CD14-positive monocyte (primary cell): ENCODE measurements at regions not wholly inside any gene's neighbourhood (a gene's known extent, or its start where the extent isn't known, plus 50 kb on each side); places are given as distances from the start of the nearest gene placed in this dataset.

ENCODE experiments used
- DNase-seq, 3 donors: peaks; one replicate each; pipeline ENCODE4 v3.0.0-alpha.2; 2011 to 2022
- H2AFZ ChIP-seq: 2 replicates; pipeline ENCODE4 v1.6.0; 2012; ENCODE audit warnings: mild to moderate bottlenecking, low read depth, low read length, inconsistent platforms; ENCODE audit not compliant: insufficient read depth, poor library complexity, severe bottlenecking
- H3K27ac ChIP-seq, 2 donors: 1 replicate in 1 of 2; 2 replicates in 1 of 2; pipeline ENCODE4 v1.5.1; 2012 to 2013; ENCODE audit warnings: low read length in 2 of 2, control low read depth in 1 of 2, inconsistent platforms in 1 of 2, low read depth in 1 of 2, mild to moderate bottlenecking in 1 of 2
- H3K27me3 ChIP-seq, 2 donors: one replicate each; pipeline versions ENCODE4 v1.6.0 to v1.6.1; 2011 to 2013; ENCODE audit warnings: low read length in 2 of 2; ENCODE audit not compliant: control insufficient read depth in 2 of 2, insufficient read depth in 2 of 2
- H3K36me3 ChIP-seq, 2 donors: replicated peaks in 1 of 2; 1 replicate in 1 of 2; 2 replicates in 1 of 2; pipeline versions ENCODE4 v1.5.1 to v1.6.1; 2012 to 2013; ENCODE audit warnings: low read length in 2 of 2, control low read depth in 1 of 2, inconsistent platforms in 1 of 2, mild to moderate bottlenecking in 1 of 2; ENCODE audit not compliant: insufficient read depth in 2 of 2, control insufficient read depth in 1 of 2
- H3K4me1 ChIP-seq, 2 donors: 1 replicate in 1 of 2; 2 replicates in 1 of 2; pipeline versions ENCODE4 v1.5.1 to v1.6.1; 2012 to 2013; ENCODE audit warnings: low read length in 2 of 2, control low read depth in 1 of 2, inconsistent platforms in 1 of 2, mild to moderate bottlenecking in 1 of 2, moderate library complexity in 1 of 2; ENCODE audit not compliant: insufficient read depth in 2 of 2, control insufficient read depth in 1 of 2
- H3K4me2 ChIP-seq: replicated peaks from 2 replicates; pipeline ENCODE3; 2012; ENCODE audit warnings: low read length, moderate library complexity, mild to moderate bottlenecking; ENCODE audit not compliant: poor library complexity, severe bottlenecking; ENCODE audit errors: extremely low read depth
- H3K4me3 ChIP-seq, 3 experiments: fragments of 200-600 bp in 1 of 3; sonication (generic) in 1 of 3; replicated peaks in 1 of 3; 1 replicate in 2 of 3; 2 replicates in 1 of 3; pipeline ENCODE4 v1.5.1; 2011 to 2013; ENCODE audit warnings: low read length in 3 of 3, mild to moderate bottlenecking in 3 of 3, control low read depth in 2 of 3, low read depth in 2 of 3, inconsistent platforms in 1 of 3, moderate library complexity in 1 of 3
- H3K79me2 ChIP-seq: 2 replicates; pipeline ENCODE4 v1.6.0; 2012; ENCODE audit warnings: mild to moderate bottlenecking, control low read depth, inconsistent platforms, low read length, moderate library complexity; ENCODE audit not compliant: insufficient read depth
- H3K9ac ChIP-seq: 2 replicates; pipeline ENCODE4 v1.6.0; 2017; ENCODE audit warnings: low read length, mild to moderate bottlenecking; ENCODE audit not compliant: insufficient read depth, poor library complexity, severe bottlenecking
- H3K9me3 ChIP-seq, 2 donors: replicated peaks in 1 of 2; 1 replicate in 1 of 2; 2 replicates in 1 of 2; pipeline versions ENCODE4 v1.5.1 to v1.6.1; 2012 to 2013; ENCODE audit warnings: low read length in 2 of 2, control low read depth in 1 of 2; ENCODE audit not compliant: control insufficient read depth in 1 of 2, insufficient read depth in 1 of 2
- H4K20me1 ChIP-seq: 2 replicates; pipeline ENCODE4 v1.6.0; 2012; ENCODE audit warnings: mild to moderate bottlenecking, low read length, control low read depth, moderate library complexity; ENCODE audit not compliant: insufficient read depth
- H3K27ac Mint-ChIP-seq, 7 donors: one replicate each; pipeline ENCODE4 v1.8.0; 2020; ENCODE audit warnings: mild to moderate bottlenecking in 7 of 7, mixed read lengths in 7 of 7, moderate library complexity in 6 of 7, inconsistent platforms in 2 of 7
- H3K27me3 Mint-ChIP-seq, 3 donors: one replicate each; pipeline ENCODE4 v1.8.0; 2021 to 2022; ENCODE audit warnings: low read depth in 3 of 3, mild to moderate bottlenecking in 3 of 3, mixed read lengths in 3 of 3, moderate library complexity in 3 of 3, inconsistent platforms in 1 of 3
- H3K36me3 Mint-ChIP-seq, 2 donors: one replicate each; pipeline ENCODE4 v1.8.0; 2020; ENCODE audit warnings: mixed read lengths in 2 of 2, inconsistent platforms in 1 of 2, mild to moderate bottlenecking in 1 of 2
- H3K4me1 Mint-ChIP-seq: one replicate; pipeline ENCODE4 v1.8.0; 2020; ENCODE audit warnings: mild to moderate bottlenecking, mixed read lengths
- H3K4me3 Mint-ChIP-seq, 2 donors: one replicate each; pipeline ENCODE4 v1.8.0; 2020; ENCODE audit warnings: mild to moderate bottlenecking in 2 of 2, mixed read lengths in 2 of 2, moderate library complexity in 1 of 2
- H3K9me3 Mint-ChIP-seq, 7 donors: one replicate each; pipeline ENCODE4 v1.8.0; 2020 to 2022; ENCODE audit warnings: mixed read lengths in 7 of 7, mild to moderate bottlenecking in 6 of 7, moderate library complexity in 6 of 7, inconsistent platforms in 2 of 7
- WGBS: methylation state at CpG from one replicate; pipeline ENCODE4 v1.1.5; 2013; ENCODE audit warnings: missing lambda C conversion rate; ENCODE audit not compliant: insufficient coverage; 5-methylcytosine and 5-hydroxymethylcytosine counted together
- intact Hi-C, 2 donors: fragments of 100-400 bp; cut with micrococcal nuclease; formaldehyde crosslinking; loops; one replicate each; pipeline versions ENCODE4 v1.15.0 to v1.15.1; 2023
- TF ChIP-seq, protein P1 (sequence below): fragments of 200-600 bp; IDR thresholded peaks from one replicate; pipeline ENCODE4 v1.8.0; 2022; ENCODE audit warnings: antibody characterized with exemption, mild to moderate bottlenecking

GRCh38 chr4:162959046-162959445, 207.6 kb downstream of the NAF1 start:
- no peak overlapping the region for H3K9ac ChIP-seq
- no peaks in the 10 kb centered on the region for H3K9me3 ChIP-seq
- Mint-ChIP-seq H3K9me3 (peaks cover 0 to 3% (median 0%) of the 10 kb centered on the region in 7 donors), H3K36me3 (no peaks in the 10 kb centered on the region), H3K27me3 (peaks cover 0 to 3% (median 0%) of the 10 kb centered on the region in 3 donors), H3K4me1 (no peaks in the 10 kb centered on the region), H3K27ac (no peak overlapping the region), H3K4me3 (no peak overlapping the region)
- TF ChIP-seq, protein P1, sequence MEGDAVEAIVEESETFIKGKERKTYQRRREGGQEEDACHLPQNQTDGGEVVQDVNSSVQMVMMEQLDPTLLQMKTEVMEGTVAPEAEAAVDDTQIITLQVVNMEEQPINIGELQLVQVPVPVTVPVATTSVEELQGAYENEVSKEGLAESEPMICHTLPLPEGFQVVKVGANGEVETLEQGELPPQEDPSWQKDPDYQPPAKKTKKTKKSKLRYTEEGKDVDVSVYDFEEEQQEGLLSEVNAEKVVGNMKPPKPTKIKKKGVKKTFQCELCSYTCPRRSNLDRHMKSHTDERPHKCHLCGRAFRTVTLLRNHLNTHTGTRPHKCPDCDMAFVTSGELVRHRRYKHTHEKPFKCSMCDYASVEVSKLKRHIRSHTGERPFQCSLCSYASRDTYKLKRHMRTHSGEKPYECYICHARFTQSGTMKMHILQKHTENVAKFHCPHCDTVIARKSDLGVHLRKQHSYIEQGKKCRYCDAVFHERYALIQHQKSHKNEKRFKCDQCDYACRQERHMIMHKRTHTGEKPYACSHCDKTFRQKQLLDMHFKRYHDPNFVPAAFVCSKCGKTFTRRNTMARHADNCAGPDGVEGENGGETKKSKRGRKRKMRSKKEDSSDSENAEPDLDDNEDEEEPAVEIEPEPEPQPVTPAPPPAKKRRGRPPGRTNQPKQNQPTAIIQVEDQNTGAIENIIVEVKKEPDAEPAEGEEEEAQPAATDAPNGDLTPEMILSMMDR: no peak
- 33% methylated on average over 1 of the region's 2 CpGs for WGBS
- DNase-seq: no peak
- no peaks in the 10 kb centered on the region for H3K27me3 ChIP-seq
- intact Hi-C loops: no loop called here
- no peaks in the 10 kb centered on the region for H3K79me2 ChIP-seq
- H3K27ac ChIP-seq: no peak overlapping the region
- H3K4me1 ChIP-seq: no peaks in the 10 kb centered on the region
- no peak overlapping the region for H3K4me2 ChIP-seq
- H4K20me1 ChIP-seq: no peaks in the 10 kb centered on the region
- no peak overlapping the region for H3K4me3 ChIP-seq
- H3K36me3 ChIP-seq: no peaks in the 10 kb centered on the region
- H2AFZ ChIP-seq: no peak overlapping the region

DNA sequence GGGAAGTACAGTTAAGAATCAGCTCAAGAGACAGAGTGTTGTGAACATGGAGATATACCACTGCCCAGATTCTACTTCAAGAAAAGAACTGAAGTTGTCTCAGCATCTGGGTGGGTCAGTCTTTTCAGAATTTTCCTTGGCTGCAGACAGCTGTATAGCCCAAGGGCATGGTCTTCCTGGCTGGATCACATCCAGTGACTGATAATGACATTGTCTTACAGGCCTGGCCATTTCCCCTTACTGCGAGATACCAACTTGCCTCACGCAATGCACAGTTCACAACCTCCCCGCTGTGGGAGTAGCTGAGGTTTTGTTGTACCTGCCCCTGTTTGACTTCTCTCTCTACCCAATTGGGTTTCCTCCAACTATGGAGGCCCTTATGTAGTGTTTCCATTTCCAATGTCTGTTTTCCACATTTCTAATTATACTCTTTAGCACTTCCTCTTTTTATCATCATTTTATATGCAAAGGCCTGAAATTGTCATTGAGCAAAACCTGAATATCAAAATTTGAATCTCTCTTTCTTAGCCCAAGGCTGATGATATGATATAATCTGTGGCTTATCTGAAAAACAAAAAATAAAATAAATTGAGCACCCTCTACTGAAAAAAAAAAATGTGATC, 209.1 kb downstream of the NAF1 start:
- Histone ChIP-seq H3K36me3 (no peaks in the 10 kb centered on the region), H3K27me3 (no peaks in the 10 kb centered on the region), H3K9ac (no peak overlapping the region), H3K4me3 (no peak overlapping the region), H3K9me3 (no peaks in the 10 kb centered on the region), H2AFZ (no peak overlapping the region), H3K27ac (no peak overlapping the region), H4K20me1 (no peaks in the 10 kb centered on the region), H3K4me2 (no peak overlapping the region), H3K4me1 (no peaks in the 10 kb centered on the region), H3K79me2 (no peaks in the 10 kb centered on the region)
- H3K27ac Mint-ChIP-seq: no peak overlapping the region
- WGBS: no CpG with 5 or more reads among the region's 3 CpGs
- TF ChIP-seq, protein P1: no peak
- intact Hi-C loops: no loop called here
- no peak overlapping the region for H3K4me3 Mint-ChIP-seq
- no peaks in the 10 kb centered on the region for H3K36me3 Mint-ChIP-seq
- peaks cover 0 to 3% (median 0%) of the 10 kb centered on the region in 7 donors for H3K9me3 Mint-ChIP-seq
- peaks cover 0 to 3% (median 0%) of the 10 kb centered on the region in 3 donors for H3K27me3 Mint-ChIP-seq
- H3K4me1 Mint-ChIP-seq: no peaks in the 10 kb centered on the region
- DNase-seq: no peak
